Parathyroid adenoma (tissue), 2 donors: ENCODE measurements at regions not wholly inside any gene's neighbourhood (a gene's known extent, or its start where the extent isn't known, plus 50 kb on each side); places are given as distances from the start of the nearest gene placed in this dataset.
A peak's percentile ranks its signal among the peaks of the same experiment; 100 is the strongest.

Source experiments
- H2AFZ ChIP-seq: fragments of 300-600 bp; sonication (generic); one replicate; pipeline ENCODE4 v1.7.0; 2017; ENCODE audit warnings: antibody characterized with exemption, mild to moderate bottlenecking
- H3K27ac ChIP-seq: fragments of 300-600 bp; sonication (generic); one replicate; pipeline ENCODE4 v1.7.0; 2017
- H3K27me3 ChIP-seq: fragments of 300-600 bp; sonication (generic); one replicate; pipeline ENCODE4 v1.7.0; 2017; ENCODE audit warnings: low read length; ENCODE audit not compliant: control insufficient read depth, insufficient read depth
- H3K36me3 ChIP-seq: fragments of 300-600 bp; sonication (generic); one replicate; pipeline ENCODE4 v1.7.0; 2017; ENCODE audit warnings: low read length; ENCODE audit not compliant: control insufficient read depth, insufficient read depth
- H3K4me1 ChIP-seq: fragments of 300-600 bp; sonication (generic); one replicate; pipeline ENCODE4 v1.7.0; 2017; ENCODE audit warnings: control low read depth
- H3K4me2 ChIP-seq: fragments of 300-600 bp; sonication (generic); one replicate; pipeline ENCODE4 v1.7.0; 2017; ENCODE audit warnings: low read length
- H3K4me3 ChIP-seq: fragments of 300-600 bp; sonication (generic); one replicate; pipeline ENCODE4 v1.7.0; 2017; ENCODE audit warnings: low read depth, low read length
- H3K79me2 ChIP-seq: fragments of 300-600 bp; sonication (generic); one replicate; pipeline ENCODE4 v1.7.0; 2017; ENCODE audit warnings: control low read depth
- H3K9ac ChIP-seq: fragments of 300-600 bp; sonication (generic); one replicate; pipeline ENCODE4 v1.7.0; 2017; ENCODE audit warnings: mild to moderate bottlenecking
- H3K9me3 ChIP-seq: fragments of 300-600 bp; sonication (generic); one replicate; pipeline ENCODE4 v1.7.0; 2017; ENCODE audit warnings: low read length; ENCODE audit not compliant: control insufficient read depth
- CTCF ChIP-seq: fragments of 300-600 bp; sonication (generic); IDR thresholded peaks from one replicate; pipeline ENCODE4 v1.7.0; 2017; ENCODE audit warnings: antibody characterized with exemption, mild to moderate bottlenecking
- donor health status: primary hyperparathyroidism.

DNA sequence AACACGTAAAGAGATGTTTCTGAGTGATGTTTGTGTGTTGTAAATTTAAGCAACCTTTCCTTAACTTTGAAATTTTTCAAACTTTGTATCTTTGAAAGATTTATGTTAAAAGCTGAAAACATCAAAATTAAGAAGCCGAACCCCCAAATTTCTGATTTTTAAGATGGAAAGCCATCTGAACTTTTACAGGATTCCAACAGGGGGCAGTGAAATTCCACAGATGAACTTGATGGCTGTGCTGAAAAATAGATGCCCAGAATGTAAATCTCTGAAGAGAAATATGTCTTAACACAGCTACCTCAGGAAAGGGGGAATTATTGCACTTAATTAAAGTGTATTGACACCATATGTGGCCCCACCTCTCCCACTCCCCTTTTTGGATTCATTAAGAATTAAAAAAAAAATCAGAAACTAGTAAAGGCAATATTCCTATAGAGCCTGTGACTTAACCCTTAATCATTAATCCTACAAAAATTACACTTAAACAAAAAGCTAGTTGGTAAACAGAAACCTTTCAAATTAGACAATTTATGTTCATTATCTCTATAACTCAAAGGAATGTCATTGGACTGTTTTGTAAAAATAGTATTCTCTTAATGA is 597.9 kb downstream of the KCNJ2 start:
- Histone ChIP-seq H3K9me3 (no peaks in the 10 kb centered on the region), H2AFZ (no peak overlapping the region), H3K4me1 (no peaks in the 10 kb centered on the region), H3K36me3 (no peaks in the 10 kb centered on the region), H3K27me3 (peaks cover 4% of the 10 kb centered on the region), H3K27ac (no peak overlapping the region), H3K9ac (no peak overlapping the region), H3K4me2 (no peak overlapping the region), H3K79me2 (no peaks in the 10 kb centered on the region), H3K4me3 (no peak overlapping the region)
- peak; percentile 51 for TF ChIP-seq CTCF

DNA sequence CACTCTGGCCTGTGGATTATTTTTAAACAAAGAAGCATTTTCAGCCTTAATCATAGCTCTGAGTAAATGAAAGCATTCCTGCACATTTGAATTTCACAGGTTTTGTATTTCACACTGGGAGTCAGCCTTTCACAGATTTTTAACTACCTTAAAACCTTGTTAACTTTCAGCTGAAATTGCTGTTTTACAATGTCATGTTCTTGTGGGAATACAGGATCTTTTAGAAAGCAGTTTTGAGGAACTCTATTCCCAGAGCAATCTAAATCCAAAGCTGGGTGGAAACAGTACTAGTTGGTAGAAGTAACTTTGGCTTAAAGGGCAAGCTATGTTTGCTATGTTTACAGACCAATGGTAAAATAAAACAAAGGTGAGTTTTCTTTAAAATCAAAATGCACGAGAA is 600.6 kb downstream of the KCNJ2 start:
- Histone ChIP-seq H3K4me3 (no peak overlapping the region), H3K9me3 (no peaks in the 10 kb centered on the region), H3K27me3 (peaks cover 4% of the 10 kb centered on the region), H3K36me3 (no peaks in the 10 kb centered on the region), H3K27ac (no peak overlapping the region), H3K9ac (no peak overlapping the region), H3K4me1 (no peaks in the 10 kb centered on the region), H2AFZ (no peak overlapping the region), H3K4me2 (no peak overlapping the region), H3K79me2 (no peaks in the 10 kb centered on the region)
- TF ChIP-seq CTCF, result no peak

DNA sequence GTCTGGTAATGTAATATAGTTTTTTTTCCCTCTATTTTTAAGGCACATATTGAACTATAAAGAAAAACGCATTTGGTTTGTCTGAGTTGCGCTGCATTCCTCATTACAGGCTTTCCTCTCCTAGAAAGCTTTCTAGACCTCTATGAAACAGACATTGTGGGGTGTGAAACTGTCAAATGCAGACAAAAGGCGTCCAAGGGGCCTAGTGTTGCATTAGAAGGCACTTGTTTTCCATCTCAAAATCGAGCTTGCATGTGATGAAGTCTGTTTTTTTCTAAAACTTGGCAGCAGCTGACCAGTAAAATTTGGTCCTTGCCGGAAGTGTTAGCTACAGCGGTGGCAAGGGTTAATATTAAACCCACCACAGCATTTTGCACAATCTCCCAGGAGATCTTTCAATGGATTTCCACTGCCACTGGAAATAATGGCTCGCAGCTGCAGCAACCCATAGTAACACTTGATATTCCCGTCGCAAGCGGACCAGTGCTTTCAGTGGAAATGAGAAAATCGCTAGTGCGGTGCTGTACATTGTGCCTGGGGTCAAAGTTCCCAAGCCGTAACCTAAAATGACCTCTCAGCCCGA is 602.6 kb downstream of the KCNJ2 start:
- Histone ChIP-seq H3K4me3 (no peak overlapping the region), H2AFZ (no peak overlapping the region), H3K36me3 (no peaks in the 10 kb centered on the region), H3K9ac (no peak overlapping the region), H3K27me3 (peaks cover 4% of the 10 kb centered on the region), H3K9me3 (no peaks in the 10 kb centered on the region), H3K79me2 (no peaks in the 10 kb centered on the region), H3K4me1 (no peaks in the 10 kb centered on the region), H3K4me2 (no peak overlapping the region), H3K27ac (no peak overlapping the region)
- TF ChIP-seq CTCF, result no peak

DNA sequence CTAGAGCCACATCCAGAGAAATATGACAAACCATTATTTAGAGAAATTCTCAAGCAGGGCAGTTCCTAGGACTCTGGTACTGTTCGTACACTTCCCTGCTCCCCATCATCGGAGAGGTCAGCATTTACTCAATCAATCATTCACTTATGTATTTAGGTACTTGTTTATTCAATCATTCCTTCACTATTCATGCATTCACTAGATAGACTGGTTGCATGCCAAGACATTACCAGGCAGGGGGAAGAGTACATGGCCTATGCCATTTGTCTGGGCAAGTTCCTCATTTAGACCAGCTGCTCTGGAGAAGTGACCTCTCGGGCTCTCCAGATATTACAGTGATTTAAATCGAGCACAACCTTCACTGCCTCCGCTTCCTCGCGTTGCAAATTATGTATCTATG is 603.4 kb downstream of the KCNJ2 start:
- H3K9ac ChIP-seq, result no peak overlapping the region
- no peak overlapping the region for H2AFZ ChIP-seq
- no peaks in the 10 kb centered on the region for H3K9me3 ChIP-seq
- H3K27me3 ChIP-seq, result no peaks in the 10 kb centered on the region
- no peaks in the 10 kb centered on the region for H3K4me1 ChIP-seq
- no peak overlapping the region for H3K4me2 ChIP-seq
- no peak overlapping the region for H3K27ac ChIP-seq
- no peaks in the 10 kb centered on the region for H3K79me2 ChIP-seq
- TF ChIP-seq CTCF, result no peak
- H3K4me3 ChIP-seq, result no peak overlapping the region
- no peaks in the 10 kb centered on the region for H3K36me3 ChIP-seq

- H3K9ac ChIP-seq, result no peak overlapping the region
- H3K27ac ChIP-seq, result no peak overlapping the region
- H3K9me3 ChIP-seq, result no peaks in the 10 kb centered on the region
- H3K4me2 ChIP-seq, result no peak overlapping the region
- no peaks in the 10 kb centered on the region for H3K27me3 ChIP-seq
- H3K79me2 ChIP-seq, result no peaks in the 10 kb centered on the region
- no peak overlapping the region for H3K4me3 ChIP-seq
- no peak for TF ChIP-seq CTCF
- H3K4me1 ChIP-seq, result no peaks in the 10 kb centered on the region
- no peaks in the 10 kb centered on the region for H3K36me3 ChIP-seq
- no peak overlapping the region for H2AFZ ChIP-seq
Observed at GRCh38 chr17:70773258-70773657, 603.9 kb downstream of the KCNJ2 start.
